HG03521 (cell line): ENCODE measurements at regions not wholly inside any gene's neighbourhood (a gene's known extent, or its start where the extent isn't known, plus 50 kb on each side); places are given as distances from the start of the nearest gene placed in this dataset.
"Not testable (repeated sequence)": the region's sequence is repeated elsewhere in the genome, so short reads cannot be mapped to it uniquely, and the experiment has no call there.

Experiments
- ATAC-seq: cut with Tn5 transposase; IDR thresholded peaks from one replicate; pipeline ENCODE4 v1.9.1; 2021; ENCODE audit warnings: mild to moderate bottlenecking, moderate library complexity; ENCODE audit not compliant: unreplicated experiment

- no peak for ATAC-seq
These were observed 768.5 kb downstream of the TSN start for GRCh38 chr2:122523981-122524380.

- no peak for ATAC-seq
These were observed 769.9 kb downstream of the TSN start for GRCh38 chr2:122525336-122525735.

DNA sequence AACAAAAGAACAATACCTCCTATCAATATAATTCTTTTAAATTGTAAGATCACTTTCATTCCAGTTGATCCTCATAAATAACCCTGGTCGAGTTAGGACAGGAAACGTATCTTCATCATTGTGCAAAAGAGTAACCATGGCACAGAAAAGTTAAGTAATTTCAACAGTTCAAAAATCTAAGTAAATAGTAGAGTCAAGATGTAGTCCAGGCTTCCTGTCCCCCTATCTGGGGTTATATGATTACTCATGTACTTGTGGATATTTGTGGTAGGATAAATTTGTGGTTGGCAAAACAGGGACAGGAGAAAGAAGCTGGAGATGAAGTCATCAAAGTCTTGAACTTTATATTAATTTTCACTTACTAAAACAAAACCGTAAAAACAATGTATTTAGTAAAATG, 772.6 kb downstream of the TSN start:
- no peak for ATAC-seq

DNA sequence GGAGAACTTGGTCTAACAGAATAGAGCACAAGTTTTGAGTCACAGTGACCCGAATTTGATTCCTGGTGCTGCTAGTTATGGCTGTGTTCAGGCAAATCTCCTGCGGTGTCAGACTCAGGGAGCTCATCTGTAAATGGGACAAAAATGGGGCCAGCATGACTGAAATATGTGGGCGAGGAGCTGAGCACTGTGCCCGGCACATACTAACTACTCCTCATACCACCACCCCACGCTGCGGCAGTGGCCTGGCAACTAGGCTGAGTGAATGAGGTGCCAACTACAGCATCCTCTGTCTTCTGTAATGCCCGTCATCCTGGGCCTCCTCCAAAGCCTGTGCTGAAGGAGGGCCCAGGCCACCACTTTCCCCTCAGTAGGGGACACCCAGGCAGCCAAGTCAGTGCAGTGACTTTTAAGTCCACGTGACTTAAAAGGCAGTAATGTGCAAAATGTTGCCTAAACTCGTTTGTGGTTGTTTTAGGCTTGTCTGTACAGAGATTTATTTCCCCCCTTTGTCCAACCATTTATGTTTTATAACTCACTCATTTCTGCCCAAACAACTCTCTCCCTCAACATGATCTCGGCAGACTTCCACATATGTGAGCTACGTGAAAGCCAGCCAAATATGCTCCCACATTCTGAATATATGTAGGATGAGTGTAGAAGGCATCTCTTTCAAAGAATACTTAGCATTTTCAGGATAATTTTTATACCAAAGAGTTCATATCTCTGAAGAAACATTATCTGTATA, 773.7 kb downstream of the TSN start:
- ATAC-seq = no peak

GRCh38 chr2:122530814-122531213, 775.4 kb downstream of the TSN start:
- ATAC-seq = no peak

DNA sequence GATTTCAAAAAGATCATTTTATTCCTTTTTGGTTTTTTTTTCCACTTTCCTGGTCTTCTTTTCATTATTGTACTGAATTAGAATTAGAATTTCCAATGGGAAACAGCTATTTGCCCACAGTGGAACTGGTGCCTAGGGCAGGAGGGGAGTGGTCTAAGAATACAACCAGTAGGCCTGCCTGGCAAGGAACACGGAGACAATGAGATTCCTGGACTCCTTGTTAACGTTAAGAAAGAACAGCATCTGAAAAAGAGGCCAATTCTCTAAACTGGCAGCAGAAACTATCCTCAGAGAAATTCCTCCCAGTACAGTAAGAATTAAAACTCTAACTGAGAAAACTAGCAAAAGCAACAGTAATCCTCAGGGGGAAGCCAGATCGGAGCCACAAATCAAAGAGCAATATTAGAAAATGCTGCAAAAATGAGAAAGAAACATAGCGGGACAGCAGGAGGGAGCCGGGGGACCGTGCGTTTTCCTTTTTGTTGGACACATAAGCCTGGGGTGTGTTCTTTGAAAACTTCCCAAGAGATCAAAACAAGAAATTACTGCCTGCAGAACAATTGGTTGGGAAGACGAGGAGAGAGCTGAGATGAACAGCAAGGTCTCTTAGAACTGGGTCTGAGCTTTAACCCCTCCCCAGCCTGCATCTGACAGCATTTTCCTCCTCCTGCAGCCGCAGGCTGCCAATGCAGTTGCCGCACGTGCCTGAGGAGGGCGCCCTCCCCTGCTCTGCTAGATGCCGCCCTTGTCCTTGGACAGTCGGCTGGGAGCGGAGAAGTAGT, 776.0 kb downstream of the TSN start:
- ATAC-seq = no peak

DNA sequence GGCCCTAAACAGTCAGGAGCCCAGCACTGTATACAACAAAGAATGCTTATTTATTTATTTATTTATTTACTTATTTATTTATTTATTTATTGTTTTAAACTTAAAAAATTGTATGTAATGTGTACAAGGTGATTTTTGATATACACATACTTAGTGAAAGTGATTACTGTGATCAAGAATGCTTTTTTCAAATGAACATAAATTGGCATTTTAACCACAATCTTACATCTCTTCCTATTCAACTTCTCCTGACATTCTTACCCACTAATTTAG, 776.6 kb downstream of the TSN start:
- no peak for ATAC-seq

DNA sequence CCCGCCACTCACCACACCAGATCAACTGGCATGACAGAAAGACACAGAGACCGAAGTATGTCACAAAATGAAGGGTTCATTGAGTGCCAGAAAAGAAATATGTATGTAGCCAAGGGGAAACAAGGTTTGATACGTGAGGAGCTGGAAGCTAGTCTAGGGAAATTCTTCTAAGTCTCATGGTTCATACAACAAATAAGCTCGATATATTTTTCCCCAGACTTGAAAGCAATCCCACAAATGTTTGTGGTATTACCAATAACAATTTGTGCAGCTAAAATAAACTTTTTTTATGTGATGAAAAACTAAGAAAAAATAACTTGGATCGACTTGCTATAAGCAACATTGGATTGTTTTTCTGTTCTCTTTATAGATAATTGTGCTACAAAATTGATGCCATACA, 777.0 kb downstream of the TSN start:
- ATAC-seq = no peak

DNA sequence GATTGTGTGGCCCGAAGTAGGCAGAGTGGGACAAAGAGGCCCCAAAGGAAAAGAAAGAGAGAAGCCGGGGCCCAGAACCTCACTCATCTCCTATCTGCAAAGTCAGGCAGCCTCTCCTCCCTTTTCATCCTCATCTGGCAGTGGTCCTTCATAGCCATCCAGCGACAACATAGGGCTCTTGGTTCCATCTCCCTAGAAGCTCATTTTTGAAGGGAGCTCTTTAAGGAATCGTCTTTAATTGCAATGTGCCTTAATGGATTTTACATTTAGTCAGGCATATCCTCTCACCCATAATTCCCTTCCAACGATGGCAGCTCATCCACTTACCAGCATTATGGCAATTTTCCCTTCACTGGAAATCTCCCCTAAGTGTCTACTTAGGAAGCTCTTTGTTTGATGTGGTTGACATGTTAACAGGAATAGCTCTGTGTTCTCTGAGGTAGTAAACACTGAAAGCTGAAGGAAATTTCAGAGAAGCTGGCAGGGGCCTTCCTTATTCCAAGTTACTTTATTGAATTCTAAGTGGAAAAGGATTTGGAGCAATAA, 780.6 kb downstream of the TSN start:
- ATAC-seq = no peak

GRCh38 chr2:122539311-122539710, 783.9 kb downstream of the TSN start:
- ATAC-seq = no peak

GRCh38 chr2:122539920-122540319, 784.5 kb downstream of the TSN start:
- ATAC-seq = no peak

DNA sequence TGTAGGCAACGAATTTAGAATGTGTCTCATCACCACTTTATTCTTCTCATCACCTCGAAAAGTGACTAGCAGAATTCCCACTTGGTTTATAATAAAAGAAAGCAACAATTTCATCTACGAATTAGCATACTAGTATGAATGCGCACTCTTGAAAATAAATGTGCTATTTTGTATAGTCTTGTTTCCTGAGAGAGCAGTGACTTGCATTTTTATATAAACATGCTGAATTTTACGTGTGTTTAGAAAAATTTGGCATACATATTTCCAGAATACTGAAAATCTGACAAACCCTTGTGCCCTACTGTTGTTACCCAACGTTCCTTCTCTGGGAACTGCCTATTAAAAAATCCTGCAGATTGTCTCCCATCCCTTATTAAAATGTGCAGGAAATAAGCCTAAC, 786.8 kb downstream of the TSN start:
- no peak for ATAC-seq

- ATAC-seq = no peak
These were observed 787.2 kb downstream of the TSN start for GRCh38 chr2:122542646-122543045.

GRCh38 chr2:122543815-122544214, 788.4 kb downstream of the TSN start:
- no peak for ATAC-seq

DNA sequence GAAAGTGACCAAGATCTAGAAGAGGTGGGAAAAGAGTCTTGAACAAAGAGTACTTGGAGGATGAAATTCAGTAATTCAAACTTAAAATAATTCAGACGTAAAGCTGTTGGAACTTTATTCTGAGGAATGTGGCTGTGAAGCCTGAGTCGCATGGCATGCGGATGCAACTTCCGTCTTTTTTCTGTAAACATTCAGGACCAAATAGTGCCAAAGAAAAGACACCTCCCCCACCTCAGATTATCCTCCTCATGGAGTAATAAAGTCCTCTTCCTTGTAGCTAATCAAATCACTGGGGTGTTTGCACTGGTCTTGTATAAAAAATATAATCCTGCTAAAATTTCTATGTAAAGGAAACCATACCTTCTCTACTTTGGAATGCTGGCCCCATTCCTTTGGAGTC, 790.4 kb downstream of the TSN start:
- ATAC-seq = no peak

DNA sequence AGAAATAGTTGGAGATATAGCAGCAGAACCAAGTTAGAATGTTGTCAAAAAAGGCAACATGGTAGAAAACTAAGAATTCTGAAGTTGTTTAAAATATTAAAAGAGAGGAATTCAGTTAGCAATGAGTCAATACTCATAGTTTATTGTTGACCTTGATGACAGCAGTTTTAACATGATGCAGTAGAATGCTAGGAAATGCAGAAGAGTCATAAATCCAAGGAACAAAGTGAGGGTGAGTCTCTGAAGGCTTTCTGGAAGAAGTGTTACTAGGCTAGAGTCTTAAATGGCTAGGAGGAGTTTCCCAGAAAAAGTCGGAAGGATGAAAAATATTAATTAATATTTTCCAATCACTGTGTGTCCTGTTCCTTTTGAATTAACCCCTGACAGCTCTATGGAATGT, 807.3 kb downstream of the TSN start:
- no peak for ATAC-seq

DNA sequence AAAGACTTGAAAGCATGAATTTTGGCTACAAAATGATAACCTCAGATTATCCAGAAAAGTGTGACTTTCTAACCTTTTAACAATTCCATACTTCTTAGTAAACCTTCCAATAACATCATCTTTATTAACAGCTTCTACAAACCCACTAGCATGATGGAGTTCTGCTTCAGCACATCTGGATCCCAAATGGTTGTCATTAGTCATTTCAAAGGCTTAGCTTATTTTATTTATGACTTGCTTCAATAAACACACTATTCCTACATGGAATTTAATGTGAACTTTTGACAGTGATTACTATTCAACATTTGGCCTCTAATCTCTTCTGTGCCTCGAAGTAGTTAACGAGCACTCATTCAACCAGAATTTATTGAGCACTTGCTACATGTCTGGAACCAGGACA, 808.3 kb downstream of the TSN start:
- no peak for ATAC-seq

- no peak for ATAC-seq
These were observed 809.4 kb downstream of the TSN start for GRCh38 chr2:122564843-122565242.

DNA sequence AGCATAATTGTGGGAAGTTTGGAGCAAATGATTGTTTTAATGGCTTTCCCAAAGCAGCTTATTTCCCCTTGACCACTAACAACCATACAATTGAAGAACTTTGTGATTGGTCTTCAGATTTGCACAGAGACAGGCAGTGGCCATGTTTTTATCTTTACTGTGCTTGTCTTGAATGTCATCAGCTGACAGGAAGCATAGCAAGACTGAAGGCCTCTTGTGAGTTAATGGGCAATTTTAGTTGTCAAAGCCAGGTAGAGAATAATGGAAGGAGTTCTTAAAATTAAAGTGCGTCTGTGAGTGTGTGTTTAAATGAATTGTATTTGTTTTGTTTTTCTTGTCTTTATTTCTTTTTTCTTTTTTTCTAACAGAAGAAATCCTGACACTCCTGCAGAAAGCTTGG, 809.9 kb downstream of the TSN start:
- no peak for ATAC-seq

GRCh38 chr2:122570641-122571040, 815.2 kb downstream of the TSN start:
- ATAC-seq = no peak

- ATAC-seq = not testable (repeated sequence)
These were observed 816.0 kb downstream of the TSN start for GRCh38 chr2:122571471-122571870.

GRCh38 chr2:122575076-122575475, 819.6 kb downstream of the TSN start:
- ATAC-seq = no peak
